ENCODE measurements at regions not wholly inside any gene's neighbourhood (a gene's known extent, or its start where the extent isn't known, plus 50 kb on each side); places are given as distances from the start of the nearest gene placed in this dataset.
"Not testable (repeated sequence)": the region's sequence is repeated elsewhere in the genome, so short reads cannot be mapped to it uniquely, and the experiment has no call there.

GRCh38 chr14:30443368-30444007, 115.5 kb upstream of the G2E3 start:
- DNase-seq (ENCODE audit: low read depth): peak; percentile 20

GRCh38 chr14:30444451-30444850, 114.5 kb upstream of the G2E3 start:
- DNase-seq (ENCODE audit: low read depth): no peak

- no peak for DNase-seq (ENCODE audit: low read depth)
These were observed 113.8 kb upstream of the G2E3 start for GRCh38 chr14:30445011-30445793.

GRCh38 chr14:30445852-30446251, 113.1 kb upstream of the G2E3 start:
- DNase-seq (ENCODE audit: low read depth): no peak

GRCh38 chr14:30450631-30451545, 108.1 kb upstream of the G2E3 start:
- peak; percentile 6 for DNase-seq (ENCODE audit: low read depth)

- DNase-seq (ENCODE audit: low read depth): no peak
These were observed 102.7 kb upstream of the G2E3 start for GRCh38 chr14:30456296-30456695.

- DNase-seq (ENCODE audit: low read depth): no peak
These were observed 96.6 kb upstream of the G2E3 start for GRCh38 chr14:30462358-30462757.

- DNase-seq (ENCODE audit: low read depth): no peak
These were observed 94.5 kb upstream of the G2E3 start for GRCh38 chr14:30464481-30464880.

GRCh38 chr14:30468354-30468753, 90.6 kb upstream of the G2E3 start:
- DNase-seq (ENCODE audit: low read depth): no peak

GRCh38 chr14:30471980-30472379, 87.0 kb upstream of the G2E3 start:
- no peak for DNase-seq (ENCODE audit: low read depth)

- DNase-seq (ENCODE audit: low read depth): not testable (repeated sequence)
These were observed 84.9 kb upstream of the G2E3 start for GRCh38 chr14:30473846-30474696.

- DNase-seq (ENCODE audit: low read depth): no peak
These were observed 76.7 kb upstream of the G2E3 start for GRCh38 chr14:30482276-30482675.

GRCh38 chr14:30484201-30484600, 74.8 kb upstream of the G2E3 start:
- no peak for DNase-seq (ENCODE audit: low read depth)

GRCh38 chr14:30484976-30485375, 74.0 kb upstream of the G2E3 start:
- DNase-seq (ENCODE audit: low read depth): no peak

- no peak for DNase-seq (ENCODE audit: low read depth)
These were observed 62.1 kb upstream of the G2E3 start for GRCh38 chr14:30496852-30497251.

- no peak for DNase-seq (ENCODE audit: low read depth)
These were observed 59.6 kb upstream of the G2E3 start for GRCh38 chr14:30499358-30499757.

GRCh38 chr14:30500222-30500621, 58.7 kb upstream of the G2E3 start:
- DNase-seq (ENCODE audit: low read depth): no peak

- DNase-seq (ENCODE audit: low read depth): no peak
These were observed 51.7 kb upstream of the G2E3 start for GRCh38 chr14:30507209-30507608.
